Adrenal gland (tissue), 5 donors: ENCODE measurements at regions not wholly inside any gene's neighbourhood (a gene's known extent, or its start where the extent isn't known, plus 50 kb on each side); places are given as distances from the start of the nearest gene placed in this dataset.

Experiments used
- POLR2A ChIP-seq, 2 donors: fragments of 450-650 bp; IDR thresholded peaks; one replicate each; pipeline ENCODE4 v1.6.1; 2017; ENCODE audit warnings: antibody characterized with exemption in 2 of 2, mild to moderate bottlenecking in 2 of 2, moderate library complexity in 1 of 2
- TF ChIP-seq, protein P1 (sequence below), 6 experiments: fragments of 450-650 bp in 4 of 6; fragments of 200-600 bp in 2 of 6; sonication (generic) in 1 of 6; IDR thresholded peaks; 1 replicate in 5 of 6; 2 replicates in 1 of 6; pipeline versions ENCODE4 v1.5.1 to v1.8.0; 2016 to 2021; ENCODE audit warnings: antibody characterized with exemption in 6 of 6, mild to moderate bottlenecking in 2 of 6, moderate library complexity in 1 of 6
- donor health status: DM: no; HTN: no; CAD: no.

DNA sequence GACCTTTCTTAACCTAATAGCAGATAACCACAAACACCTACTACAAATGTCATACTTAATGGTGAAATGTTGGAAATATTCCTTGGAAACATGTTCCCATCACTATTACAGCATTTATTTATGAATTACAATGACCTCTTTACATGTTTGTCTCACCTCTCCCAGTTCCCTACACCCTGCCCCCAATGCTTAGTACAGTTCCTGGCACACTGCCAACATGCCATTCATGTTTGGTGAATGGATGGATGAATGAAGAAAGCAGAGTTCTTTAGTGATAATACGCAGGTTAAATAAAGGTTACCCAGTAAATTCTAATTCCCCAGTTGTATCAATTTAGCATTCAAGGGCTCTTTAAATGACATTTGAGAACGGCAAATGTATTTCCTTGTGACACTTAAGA, 259.9 kb upstream of the ATP11B start:
- TF ChIP-seq, protein P1, sequence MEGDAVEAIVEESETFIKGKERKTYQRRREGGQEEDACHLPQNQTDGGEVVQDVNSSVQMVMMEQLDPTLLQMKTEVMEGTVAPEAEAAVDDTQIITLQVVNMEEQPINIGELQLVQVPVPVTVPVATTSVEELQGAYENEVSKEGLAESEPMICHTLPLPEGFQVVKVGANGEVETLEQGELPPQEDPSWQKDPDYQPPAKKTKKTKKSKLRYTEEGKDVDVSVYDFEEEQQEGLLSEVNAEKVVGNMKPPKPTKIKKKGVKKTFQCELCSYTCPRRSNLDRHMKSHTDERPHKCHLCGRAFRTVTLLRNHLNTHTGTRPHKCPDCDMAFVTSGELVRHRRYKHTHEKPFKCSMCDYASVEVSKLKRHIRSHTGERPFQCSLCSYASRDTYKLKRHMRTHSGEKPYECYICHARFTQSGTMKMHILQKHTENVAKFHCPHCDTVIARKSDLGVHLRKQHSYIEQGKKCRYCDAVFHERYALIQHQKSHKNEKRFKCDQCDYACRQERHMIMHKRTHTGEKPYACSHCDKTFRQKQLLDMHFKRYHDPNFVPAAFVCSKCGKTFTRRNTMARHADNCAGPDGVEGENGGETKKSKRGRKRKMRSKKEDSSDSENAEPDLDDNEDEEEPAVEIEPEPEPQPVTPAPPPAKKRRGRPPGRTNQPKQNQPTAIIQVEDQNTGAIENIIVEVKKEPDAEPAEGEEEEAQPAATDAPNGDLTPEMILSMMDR (IDR thresholded peaks at IDR 0.05): no peak
- TF ChIP-seq POLR2A (IDR thresholded peaks at IDR 0.05): no peak
